HG02763 (cell line): ENCODE measurements at regions not wholly inside any gene's neighbourhood (a gene's known extent, or its start where the extent isn't known, plus 50 kb on each side); places are given as distances from the start of the nearest gene placed in this dataset.

Experiments used
- ATAC-seq: cut with Tn5 transposase; IDR thresholded peaks from one replicate; pipeline ENCODE4 v1.9.1; 2021; ENCODE audit warnings: mild to moderate bottlenecking, moderate library complexity; ENCODE audit not compliant: unreplicated experiment

- no peak for ATAC-seq
These were observed 104.2 kb upstream of the MAP1LC3B2 start for GRCh38 chr12:116454950-116455447.

DNA sequence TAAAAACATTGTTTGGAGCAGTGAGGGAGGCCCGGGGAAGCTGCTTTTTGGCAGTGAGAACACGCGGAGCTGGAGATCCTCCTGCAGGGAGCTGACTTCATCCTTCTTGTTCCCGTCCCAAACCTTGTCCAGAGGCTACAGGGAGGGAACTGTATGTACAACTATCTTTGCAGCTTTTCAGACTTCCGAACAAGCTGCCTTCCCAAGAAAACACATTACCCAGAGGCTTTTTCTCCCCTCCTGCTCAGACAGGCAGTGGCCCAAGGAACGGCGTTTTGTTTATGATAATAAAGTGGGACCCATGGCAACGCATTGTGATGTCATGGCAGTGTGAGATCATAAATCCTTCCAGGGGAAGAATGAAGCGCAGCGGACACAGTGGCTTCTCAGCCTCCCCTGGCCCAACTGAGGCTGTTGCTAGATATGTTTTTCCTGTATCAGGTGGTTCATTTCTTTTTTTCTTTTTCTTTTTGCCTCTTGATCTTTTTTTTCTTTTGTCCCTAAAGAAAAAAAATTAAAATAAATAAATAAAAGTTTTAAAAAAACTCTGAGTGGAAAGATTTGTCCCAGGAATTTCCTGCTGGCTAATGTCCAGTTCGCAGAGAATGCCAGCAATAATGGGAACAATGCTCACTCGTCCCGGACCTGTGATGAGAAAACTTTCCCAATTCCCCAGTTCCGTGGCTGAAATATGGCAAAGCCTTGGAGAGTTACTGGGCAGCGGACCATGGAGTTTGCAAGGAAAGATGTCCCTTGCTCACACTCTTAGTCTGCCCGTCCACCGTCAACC lies 103.4 kb upstream of the MAP1LC3B2 start:
- ATAC-seq = no peak

- no peak for ATAC-seq
These were observed 102.7 kb upstream of the MAP1LC3B2 start for GRCh38 chr12:116456330-116457082.

- ATAC-seq = no peak
These were observed 100.7 kb upstream of the MAP1LC3B2 start for GRCh38 chr12:116458492-116458891.

- ATAC-seq = no peak
These were observed 99.9 kb upstream of the MAP1LC3B2 start for GRCh38 chr12:116459011-116459875.

DNA sequence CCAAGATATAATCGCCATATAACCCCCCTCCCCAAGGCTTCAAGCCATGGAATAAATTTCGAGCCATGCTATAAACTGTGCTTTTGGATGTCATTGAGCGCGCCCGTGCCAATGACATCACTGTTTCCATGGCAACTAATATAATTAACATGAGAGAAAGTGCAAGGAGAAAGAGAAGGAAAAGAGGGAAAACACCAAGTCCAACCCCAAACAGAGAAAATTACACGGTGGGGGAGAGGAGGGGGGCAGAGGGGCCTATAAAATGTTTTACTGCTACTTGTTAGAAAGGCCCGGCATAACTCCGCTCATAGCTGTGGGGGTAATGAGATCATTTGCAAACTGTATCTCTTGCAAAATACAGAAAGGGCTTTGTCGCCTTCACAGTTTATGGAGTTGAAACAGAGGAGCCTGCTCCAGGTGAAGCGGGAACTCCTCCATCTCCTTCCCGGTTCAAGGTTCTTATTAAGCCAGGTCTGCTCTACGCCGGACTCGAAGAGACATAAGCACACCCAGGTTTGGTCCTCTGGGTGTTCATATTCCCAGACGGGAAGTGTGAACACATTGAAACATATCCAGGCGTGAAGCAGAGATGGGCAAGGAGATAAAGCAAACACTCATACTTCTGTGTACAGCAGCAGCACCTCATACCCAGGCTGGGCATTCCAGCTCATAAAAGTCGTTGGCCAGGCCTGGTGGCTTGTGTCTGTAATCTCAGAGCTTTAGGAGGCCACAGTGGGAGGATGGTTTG lies 99.1 kb upstream of the MAP1LC3B2 start:
- no peak for ATAC-seq

DNA sequence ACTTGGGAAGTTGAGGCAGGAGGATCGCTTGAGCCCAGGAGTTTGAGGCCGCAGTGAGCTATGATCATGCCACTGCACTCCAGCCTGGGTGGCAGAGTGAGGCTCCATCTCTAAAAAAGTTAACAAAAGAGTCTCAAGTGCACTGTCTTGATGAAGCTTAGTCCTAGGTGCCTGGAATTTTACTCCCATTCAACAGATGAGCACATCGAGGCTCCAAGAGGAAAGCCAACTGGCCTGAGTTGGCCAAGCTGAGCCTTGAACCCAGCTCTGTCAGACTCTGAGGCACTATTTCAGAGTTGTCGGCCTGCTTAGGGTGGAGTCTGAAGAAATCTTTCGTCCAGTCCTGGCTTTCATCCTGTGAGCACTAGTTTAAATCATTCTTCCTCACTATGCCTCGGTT lies 98.1 kb upstream of the MAP1LC3B2 start:
- ATAC-seq = no peak

DNA sequence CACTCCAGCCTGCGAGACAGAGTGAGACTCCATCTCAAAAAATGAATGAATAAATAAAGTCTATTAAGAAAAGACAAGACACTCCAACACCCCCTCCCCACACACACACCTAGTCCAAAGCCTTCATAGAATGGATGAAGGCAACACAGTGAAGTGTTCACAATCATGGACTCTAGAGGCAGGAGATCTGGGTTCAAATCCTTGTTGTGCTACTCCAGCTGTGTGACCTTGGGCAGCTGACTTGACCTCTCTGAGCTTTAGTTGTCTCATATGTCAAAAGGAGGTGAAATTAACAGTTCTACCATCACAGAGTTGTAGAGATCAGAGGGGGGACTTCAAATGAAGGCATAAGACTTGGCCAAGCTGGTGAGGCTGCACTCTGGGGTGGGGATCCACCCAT lies 95.8 kb upstream of the MAP1LC3B2 start:
- ATAC-seq = no peak

GRCh38 chr12:116465407-116465806 lies 93.8 kb upstream of the MAP1LC3B2 start:
- no peak for ATAC-seq

DNA sequence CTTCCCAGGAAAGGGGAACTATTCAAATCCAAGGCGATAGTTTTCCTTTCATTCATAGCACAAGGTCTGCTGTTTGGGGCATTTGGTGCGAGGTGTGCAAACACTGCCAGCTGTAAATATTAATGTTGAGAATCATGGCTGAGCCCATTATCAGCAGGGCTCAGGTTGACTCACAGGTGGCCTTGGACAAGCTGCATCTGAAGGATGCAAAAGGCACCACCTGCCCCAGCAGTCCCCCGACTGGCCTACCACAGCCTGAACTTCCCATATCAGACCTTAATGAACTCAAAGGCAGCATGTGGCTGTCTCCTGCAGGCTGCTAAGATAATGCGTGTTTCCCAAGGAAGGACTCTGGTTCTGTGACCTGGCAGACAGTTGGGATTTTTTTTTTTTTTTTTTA lies 93.3 kb upstream of the MAP1LC3B2 start:
- no peak for ATAC-seq

- ATAC-seq = no peak
These were observed 92.6 kb upstream of the MAP1LC3B2 start for GRCh38 chr12:116466536-116466935.

DNA sequence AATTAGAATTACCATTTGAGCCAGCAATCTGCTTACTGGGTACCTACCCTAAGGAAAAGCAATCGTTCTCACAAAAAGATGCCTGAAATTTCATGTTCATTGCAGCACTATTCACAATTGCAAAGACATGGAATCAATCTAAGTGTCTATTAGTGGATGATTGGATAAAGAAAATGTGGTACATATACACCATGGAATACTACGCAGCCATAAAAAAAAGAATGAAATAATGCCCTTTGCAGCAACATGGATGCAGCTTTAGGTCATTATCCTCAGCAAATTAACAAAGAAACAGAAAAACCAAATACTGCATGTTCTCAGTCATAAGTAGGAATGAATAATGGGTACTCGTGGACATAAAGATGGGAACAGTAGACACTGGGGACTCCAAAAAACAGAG lies 89.8 kb upstream of the MAP1LC3B2 start:
- no peak for ATAC-seq

- no peak for ATAC-seq
These were observed 87.6 kb upstream of the MAP1LC3B2 start for GRCh38 chr12:116471544-116471943.

- ATAC-seq = no peak
These were observed 87.0 kb upstream of the MAP1LC3B2 start for GRCh38 chr12:116472193-116472592.

DNA sequence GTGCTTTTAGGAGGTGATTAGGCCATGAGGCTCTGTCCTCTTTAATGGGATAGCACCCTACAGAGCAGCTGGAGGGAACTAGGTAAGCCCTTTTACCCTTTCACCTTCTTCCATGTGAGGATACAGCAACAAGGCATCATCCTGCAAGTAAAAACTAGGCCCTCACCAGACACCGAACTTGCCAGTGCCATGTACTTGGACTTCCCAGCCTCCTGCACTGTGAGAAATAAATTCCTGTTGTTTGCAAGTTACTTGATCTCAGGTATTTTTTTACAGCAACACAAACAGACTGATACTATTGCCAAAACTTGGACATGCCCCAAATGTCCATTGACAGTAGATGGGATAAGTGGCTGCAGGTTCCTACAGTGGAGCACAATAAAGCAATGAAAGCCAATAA lies 85.8 kb upstream of the MAP1LC3B2 start:
- ATAC-seq = no peak

DNA sequence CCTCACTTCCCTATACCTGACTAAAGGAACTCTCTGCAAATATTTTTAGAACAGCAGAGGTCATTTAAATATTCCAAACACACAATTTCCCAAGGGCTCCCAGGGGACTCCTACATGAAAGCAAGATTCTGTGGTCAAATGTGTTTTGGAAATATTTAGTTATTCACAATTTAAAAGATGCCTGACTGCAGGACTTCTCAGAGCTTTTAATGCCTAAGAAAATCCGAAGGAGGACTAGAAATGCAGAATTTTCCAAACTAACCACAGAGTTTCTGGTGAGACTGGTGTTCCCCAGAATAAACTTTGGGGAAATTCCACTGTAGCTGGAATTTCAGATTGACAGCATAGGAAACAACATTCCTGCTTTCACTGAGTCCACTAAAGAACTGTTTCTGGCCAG lies 84.8 kb upstream of the MAP1LC3B2 start:
- ATAC-seq = no peak

GRCh38 chr12:116474899-116475298 lies 84.3 kb upstream of the MAP1LC3B2 start:
- ATAC-seq = no peak

GRCh38 chr12:116476227-116476822 lies 82.9 kb upstream of the MAP1LC3B2 start:
- ATAC-seq = no peak

GRCh38 chr12:116478243-116478773 lies 80.9 kb upstream of the MAP1LC3B2 start:
- no peak for ATAC-seq
